ENCODE measurements at regions not wholly inside any gene's neighbourhood (a gene's known extent, or its start where the extent isn't known, plus 50 kb on each side); places are given as distances from the start of the nearest gene placed in this dataset.

GRCh38 chr14:44135972-44136371 lies 371.1 kb downstream of the FSCB start:
- Mint-ChIP-seq H3K27me3 (ENCODE audit: low read depth) (no peaks in the 10 kb centered on the region), H3K4me1 (no peaks in the 10 kb centered on the region), H3K4me3 (no peak overlapping the region), H3K27ac (ENCODE audit: unreplicated experiment) (no peak overlapping the region), H3K9me3 (no peaks in the 10 kb centered on the region), H3K36me3 (ENCODE audit: low read depth) (no peaks in the 10 kb centered on the region)
- TF ChIP-seq CTCF (conservative IDR thresholded peaks at IDR 0.05): no peak
- no peak for DNase-seq (ENCODE audit: low read depth, low spot score)

GRCh38 chr14:44131861-44132260 lies 375.2 kb downstream of the FSCB start:
- Mint-ChIP-seq H3K36me3 (ENCODE audit: low read depth) (no peaks in the 10 kb centered on the region), H3K27ac (ENCODE audit: unreplicated experiment) (no peak overlapping the region), H3K4me3 (no peak overlapping the region), H3K9me3 (no peaks in the 10 kb centered on the region), H3K4me1 (no peaks in the 10 kb centered on the region), H3K27me3 (ENCODE audit: low read depth) (no peaks in the 10 kb centered on the region)
- TF ChIP-seq CTCF (conservative IDR thresholded peaks at IDR 0.05): no peak
- DNase-seq (ENCODE audit: low read depth, low spot score): no peak

- Mint-ChIP-seq H3K4me1 (no peaks in the 10 kb centered on the region), H3K36me3 (ENCODE audit: low read depth) (no peaks in the 10 kb centered on the region), H3K9me3 (peaks cover 4% of the 10 kb centered on the region), H3K27me3 (ENCODE audit: low read depth) (no peaks in the 10 kb centered on the region), H3K27ac (ENCODE audit: unreplicated experiment) (no peak overlapping the region), H3K4me3 (no peak overlapping the region)
- no peak for TF ChIP-seq CTCF (conservative IDR thresholded peaks at IDR 0.05)
- DNase-seq (ENCODE audit: low read depth, low spot score): no peak
These were observed 393.0 kb downstream of the FSCB start for GRCh38 chr14:44113769-44114730.

GRCh38 chr14:44112774-44113460 lies 394.2 kb downstream of the FSCB start:
- H3K9me3 Mint-ChIP-seq: peaks cover 4% of the 10 kb centered on the region
- no peak overlapping the region for H3K4me3 Mint-ChIP-seq
- no peaks in the 10 kb centered on the region for H3K4me1 Mint-ChIP-seq
- no peaks in the 10 kb centered on the region for H3K27me3 Mint-ChIP-seq (ENCODE audit: low read depth)
- H3K36me3 Mint-ChIP-seq (ENCODE audit: low read depth): no peaks in the 10 kb centered on the region
- H3K27ac Mint-ChIP-seq (ENCODE audit: unreplicated experiment): no peak overlapping the region
- no peak for DNase-seq (ENCODE audit: low read depth, low spot score)
- no peak for TF ChIP-seq CTCF (conservative IDR thresholded peaks at IDR 0.05)

- no peaks in the 10 kb centered on the region for H3K4me1 Mint-ChIP-seq
- H3K36me3 Mint-ChIP-seq (ENCODE audit: low read depth): no peaks in the 10 kb centered on the region
- TF ChIP-seq CTCF (conservative IDR thresholded peaks at IDR 0.05): no peak
- no peaks in the 10 kb centered on the region for H3K27me3 Mint-ChIP-seq (ENCODE audit: low read depth)
- H3K4me3 Mint-ChIP-seq: no peak overlapping the region
- no peak overlapping the region for H3K27ac Mint-ChIP-seq (ENCODE audit: unreplicated experiment)
- no peak for DNase-seq (ENCODE audit: low read depth, low spot score)
- peaks cover 7% of the 10 kb centered on the region for H3K9me3 Mint-ChIP-seq
These were observed 398.0 kb downstream of the FSCB start for GRCh38 chr14:44109036-44109435.

All from neural crest cell (in vitro differentiated cells).